HepG2 (cell line): ENCODE measurements at regions not wholly inside any gene's neighbourhood (a gene's known extent, or its start where the extent isn't known, plus 50 kb on each side); places are given as distances from the start of the nearest gene placed in this dataset.

Experiments used
- ATAC-seq: fragments of 200-7000 bp; cut with Tn5 transposase; 3 replicates; pipeline ENCODE4 v1.9.1; 2020; ENCODE audit warnings: mild to moderate bottlenecking, moderate library complexity
- BruUV-seq: library from RNA; stranded (reverse); fragments of 400-500 nt; replicated peaks from 2 replicates; lab custom pipeline; 2021; lab: Mats Ljungman, UMichigan
- CTCF ChIA-PET: fragments of 300-600 bp; formaldehyde crosslinking; extraction: SDS; loops from one replicate; lab custom pipeline; 2021; ENCODE audit warnings: low total read pairs, inconsistent platforms, low intra/inter-chr PET ratio; lab: Yijun Ruan, JAX
- POLR2A ChIA-PET: fragments of 350-600 bp; sonication (Branson Sonifier 250); formaldehyde crosslinking; loops from one replicate; lab custom pipeline; 2020; ENCODE audit warnings: antibody characterized with exemption, inconsistent platforms; lab: Yijun Ruan, JAX
- DNase-seq: peaks from one replicate; pipeline ENCODE4 v3.0.0-alpha.2; 2015; ENCODE audit warnings: low spot score
- FAIRE-seq: peaks from 3 replicates; lab custom pipeline; 2011; peaks lifted over from hg19 to GRCh38; lab: Jason Lieb, UNC
- H2AFZ ChIP-seq: one replicate; pipeline ENCODE4 v1.6.1; 2011; ENCODE audit warnings: low read length, inconsistent platforms
- H3K27ac ChIP-seq: fragments of 300-600 bp; 3 replicates; pipeline ENCODE4 v1.8.0; 2011; ENCODE audit warnings: mixed run types, mild to moderate bottlenecking, mixed read lengths, low read length, inconsistent platforms; ENCODE audit not compliant: insufficient read depth; ENCODE audit errors: extremely low read length
- H3K27me3 ChIP-seq, 2 experiments: fragments of 200-600 bp in 1 of 2; 2 replicates in 1 of 2; 3 replicates in 1 of 2; pipeline versions ENCODE4 v1.6.0 to v1.8.0; 2011; ENCODE audit warnings: low read length in 2 of 2, mild to moderate bottlenecking in 2 of 2, moderate library complexity in 2 of 2, inconsistent platforms in 1 of 2; ENCODE audit not compliant: insufficient read depth in 2 of 2, control insufficient read depth in 1 of 2
- H3K36me3 ChIP-seq, 2 experiments: fragments of 200-600 bp in 1 of 2; replicated peaks in 1 of 2; 2 replicates in 1 of 2; 3 replicates in 1 of 2; pipeline versions ENCODE4 v1.5.1 to v1.8.0; 2011; ENCODE audit warnings: low read length in 2 of 2, inconsistent platforms in 1 of 2; ENCODE audit not compliant: insufficient read depth in 2 of 2, control insufficient read depth in 1 of 2
- H3K4me1 ChIP-seq: 2 replicates; pipeline ENCODE4 v1.5.1; 2012; ENCODE audit warnings: low read length, inconsistent platforms; ENCODE audit not compliant: insufficient read depth
- H3K4me2 ChIP-seq: 2 replicates; pipeline ENCODE4 v1.6.0; 2011; ENCODE audit warnings: low read depth, low read length, inconsistent platforms
- H3K4me3 ChIP-seq, 3 experiments: fragments of 200-600 bp in 1 of 3; sonication (generic), shearing (Covaris generic) in 1 of 3; replicated peaks in 1 of 3; 2 replicates each; pipeline ENCODE4 v1.5.1; 2011 to 2016; ENCODE audit warnings: low read length in 3 of 3, inconsistent platforms in 2 of 3, low read depth in 2 of 3, mild to moderate bottlenecking in 2 of 3, control low read depth in 1 of 3, mixed read lengths in 1 of 3; ENCODE audit not compliant: insufficient read depth in 1 of 3
- H3K79me2 ChIP-seq: one replicate; pipeline ENCODE4 v1.6.1; 2011; ENCODE audit warnings: low read length, inconsistent platforms; ENCODE audit not compliant: insufficient read depth
- H3K9ac ChIP-seq: 2 replicates; pipeline ENCODE4 v1.6.0; 2011; ENCODE audit warnings: mild to moderate bottlenecking, low read depth, low read length, inconsistent platforms; ENCODE audit not compliant: insufficient read depth
- H3K9me3 ChIP-seq: 2 replicates; pipeline ENCODE4 v1.5.1; 2012; ENCODE audit warnings: mild to moderate bottlenecking, low read length
- H4K20me1 ChIP-seq: 2 replicates; pipeline ENCODE4 v1.6.0; 2011; ENCODE audit warnings: inconsistent platforms, mild to moderate bottlenecking, low read length, moderate library complexity; ENCODE audit not compliant: insufficient read depth
- BHLHE40 ChIP-seq: IDR thresholded peaks from 2 replicates; pipeline ENCODE4 v1.6.1; 2011; ENCODE audit warnings: low read length, improper control_type of control experiment
- HNF1B ChIP-seq: sonication (generic); formaldehyde crosslinking; IDR thresholded peaks from 2 replicates; pipeline ENCODE4 v1.5.1; 2020; ENCODE audit warnings: mild to moderate bottlenecking, moderate library complexity, missing genetic modification reagents
- JUNB ChIP-seq: sonication (generic); formaldehyde crosslinking; IDR thresholded peaks from 2 replicates; pipeline ENCODE4 v1.8.0; 2022; ENCODE audit warnings: missing genetic modification reagents, mild to moderate bottlenecking, borderline replicate concordance
- RBM22 ChIP-seq: fragments of 200-400 bp; formaldehyde crosslinking; optimal IDR thresholded peaks from 2 replicates; pipeline ENCODE3; 2017; ENCODE audit warnings: mild to moderate bottlenecking, low read length, moderate library complexity
- REPIN1 ChIP-seq: sonication (generic); formaldehyde crosslinking; IDR thresholded peaks from 2 replicates; pipeline ENCODE4 v1.8.0; 2022; ENCODE audit warnings: missing genetic modification reagents, low read depth, mild to moderate bottlenecking, borderline replicate concordance
- SUZ12 ChIP-seq: fragments of 150-350 bp; IDR thresholded peaks from 2 replicates; pipeline ENCODE4 v1.6.1; 2014; ENCODE audit warnings: low read depth, low read length
- ZFP36L1 ChIP-seq: sonication (generic); formaldehyde crosslinking; IDR thresholded peaks from 2 replicates; pipeline ENCODE4 v1.8.0; 2022; ENCODE audit warnings: mild to moderate bottlenecking, missing genetic modification reagents, moderate library complexity
- ZFP62 ChIP-seq: sonication (generic); formaldehyde crosslinking; IDR thresholded peaks from 2 replicates; pipeline ENCODE4 v1.4.0; 2020; ENCODE audit warnings: missing genetic modification reagents
- ZNF263 ChIP-seq: sonication (generic); formaldehyde crosslinking; IDR thresholded peaks from 2 replicates; pipeline ENCODE4 v1.4.0; 2020; ENCODE audit warnings: missing genetic modification reagents
- ZNF337 ChIP-seq: sonication (generic); formaldehyde crosslinking; IDR thresholded peaks from 2 replicates; pipeline ENCODE4 v1.5.1; 2020; ENCODE audit warnings: missing genetic modification reagents, low read depth, mild to moderate bottlenecking, borderline replicate concordance
- ZNF496 ChIP-seq: sonication (generic); formaldehyde crosslinking; IDR thresholded peaks from 2 replicates; pipeline ENCODE4 v1.8.1; 2023; ENCODE audit warnings: mild to moderate bottlenecking, moderate library complexity, missing genetic modification reagents; ENCODE audit not compliant: insufficient replicate concordance
- ZNF7 ChIP-seq: IDR thresholded peaks from 2 replicates; pipeline ENCODE4 v1.6.1; 2016; ENCODE audit warnings: missing biosample characterization, missing genetic modification reagents
- WGBS: methylation state at CpG from one replicate; pipeline ENCODE4 v1.1.6; 2017; ENCODE audit warnings: low lambda C conversion rate; 5-methylcytosine and 5-hydroxymethylcytosine counted together
- in situ Hi-C: cut with HindIII; loops from 2 replicates; pipeline ENCODE4 v1.10.0; 2017; ENCODE audit warnings: low pct_unique_long_range_greater_than_20kb; ENCODE audit not compliant: extremely low pct_ligation_motif_present
- intact Hi-C: fragments of 100-400 bp; cut with micrococcal nuclease; formaldehyde crosslinking; loops from one replicate; pipeline ENCODE4 v1.10.0; 2022; ENCODE audit not compliant: unreplicated experiment

- no peaks in the 10 kb centered on the region for H3K9me3 ChIP-seq
- no peak overlapping the region for H3K27ac ChIP-seq
- 88% methylated on average over 2 of the region's 2 CpGs for WGBS
- ChIA-PET POLR2A (no interaction called here), CTCF (no interaction called here)
- no peak overlapping the region for H2AFZ ChIP-seq
- H3K4me1 ChIP-seq, result peaks cover 60% of the 10 kb centered on the region
- no peak overlapping the region for H3K4me3 ChIP-seq
- DNase-seq (no peak), ATAC-seq (no peak), FAIRE-seq (no peak)
- BruUV-seq, result no TSS peak
- intact Hi-C loops (no loop called here), in situ Hi-C loops (no loop called here)
- H3K4me2 ChIP-seq, result no peak overlapping the region
- no peak overlapping the region for H3K9ac ChIP-seq
- H3K79me2 ChIP-seq, result no peaks in the 10 kb centered on the region
- no peaks in the 10 kb centered on the region for H4K20me1 ChIP-seq
- H3K36me3 ChIP-seq, result no peaks in the 10 kb centered on the region
- TF ChIP-seq ZNF337 (CRISPR knock-in tag) (no peak), ZNF263 (CRISPR knock-in tag) (no peak), ZNF496 (CRISPR knock-in tag) (no peak), ZFP36L1 (CRISPR knock-in tag) (no peak), JUNB (CRISPR knock-in tag) (no peak), REPIN1 (CRISPR knock-in tag) (no peak), ZFP62 (no peak), SUZ12 (no peak), HNF1B (CRISPR knock-in tag) (no peak), ZNF7 (CRISPR knock-in tag) (no peak), BHLHE40 (no peak), RBM22 (no peak)
- no peaks in the 10 kb centered on the region for H3K27me3 ChIP-seq
Measured at GRCh38 chr2:64396551-64396950, 57.4 kb upstream of the LGALSL start.
